NCI-H1092 treated with DMSO at 0.1 percent for 48 hours (cell line): ENCODE measurements at regions not wholly inside any gene's neighbourhood (a gene's known extent, or its start where the extent isn't known, plus 50 kb on each side); places are given as distances from the start of the nearest gene placed in this dataset.

Experiments used
- DNase-seq: peaks from one replicate; lab custom pipeline; 2025; lab: John Stamatoyannopoulos, UW

GRCh38 chr2:145140658-145141057, 620.7 kb upstream of the ZEB2 start:
- no peak for DNase-seq

- no peak for DNase-seq
Measured at GRCh38 chr2:145138626-145139025, 618.7 kb upstream of the ZEB2 start.

GRCh38 chr2:145137901-145138300, 618.0 kb upstream of the ZEB2 start:
- DNase-seq = no peak

GRCh38 chr2:145137211-145137610, 617.3 kb upstream of the ZEB2 start:
- no peak for DNase-seq

- no peak for DNase-seq
Measured at GRCh38 chr2:145136702-145137101, 616.8 kb upstream of the ZEB2 start.

GRCh38 chr2:145126146-145126545, 606.2 kb upstream of the ZEB2 start:
- no peak for DNase-seq

GRCh38 chr2:145124085-145124484, 604.2 kb upstream of the ZEB2 start:
- DNase-seq = no peak

GRCh38 chr2:145123606-145124005, 603.7 kb upstream of the ZEB2 start:
- DNase-seq = no peak

GRCh38 chr2:145119225-145119624, 599.3 kb upstream of the ZEB2 start:
- no peak for DNase-seq

GRCh38 chr2:145116834-145117725, 597.2 kb upstream of the ZEB2 start:
- no peak for DNase-seq

GRCh38 chr2:145116056-145116455, 596.1 kb upstream of the ZEB2 start:
- no peak for DNase-seq

GRCh38 chr2:145114726-145115125, 594.8 kb upstream of the ZEB2 start:
- no peak for DNase-seq

- DNase-seq = no peak
Measured at GRCh38 chr2:145112467-145112866, 592.5 kb upstream of the ZEB2 start.

- DNase-seq = no peak
Measured at GRCh38 chr2:145110668-145111356, 590.9 kb upstream of the ZEB2 start.

- DNase-seq = no peak
Measured at GRCh38 chr2:145108959-145109710, 589.2 kb upstream of the ZEB2 start.

- no peak for DNase-seq
Measured at GRCh38 chr2:145108361-145108778, 588.5 kb upstream of the ZEB2 start.

- DNase-seq = no peak
Measured at GRCh38 chr2:145106293-145106692, 586.4 kb upstream of the ZEB2 start.

- DNase-seq = no peak
Measured at GRCh38 chr2:145102706-145103105, 582.8 kb upstream of the ZEB2 start.

GRCh38 chr2:145100301-145100700, 580.4 kb upstream of the ZEB2 start:
- no peak for DNase-seq

- no peak for DNase-seq
Measured at GRCh38 chr2:145096582-145096981, 576.7 kb upstream of the ZEB2 start.

GRCh38 chr2:145095641-145096435, 575.9 kb upstream of the ZEB2 start:
- no peak for DNase-seq

- DNase-seq = no peak
Measured at GRCh38 chr2:145094370-145094769, 574.5 kb upstream of the ZEB2 start.
